Effector memory CD8-positive, alpha-beta T cell (primary cell): ENCODE measurements at regions not wholly inside any gene's neighbourhood (a gene's known extent, or its start where the extent isn't known, plus 50 kb on each side); places are given as distances from the start of the nearest gene placed in this dataset.

Experiments used
- ATAC-seq: fragments of 150-1000 bp; cut with Tn5 transposase; replicated peaks from 2 replicates; pipeline ENCODE4 v1.10.0; 2021; ENCODE audit warnings: mild to moderate bottlenecking, moderate library complexity
- DNase-seq, 3 experiments: peaks; one replicate each; pipeline ENCODE4 v3.0.0; 2021
- H3K27ac Mint-ChIP-seq, 2 donors: one replicate each; pipeline ENCODE4 v1.8.0; 2022; ENCODE audit warnings: mild to moderate bottlenecking in 2 of 2, mixed read lengths in 2 of 2, moderate library complexity in 2 of 2
- H3K27me3 Mint-ChIP-seq, 2 donors: one replicate each; pipeline ENCODE4 v1.8.0; 2022; ENCODE audit warnings: mixed read lengths in 2 of 2
- H3K36me3 Mint-ChIP-seq: one replicate; pipeline ENCODE4 v1.8.0; 2022; ENCODE audit warnings: mild to moderate bottlenecking, moderate library complexity, mixed read lengths; ENCODE audit not compliant: insufficient read depth
- H3K4me1 Mint-ChIP-seq, 2 donors: one replicate each; pipeline ENCODE4 v1.8.0; 2022; ENCODE audit warnings: low read depth in 2 of 2, mixed read lengths in 2 of 2
- H3K4me3 Mint-ChIP-seq, 2 donors: one replicate each; pipeline ENCODE4 v1.8.0; 2022; ENCODE audit warnings: mild to moderate bottlenecking in 2 of 2, mixed read lengths in 2 of 2, moderate library complexity in 2 of 2
- H3K9me3 Mint-ChIP-seq, 2 donors: one replicate each; pipeline ENCODE4 v1.8.0; 2022; ENCODE audit warnings: mixed read lengths in 2 of 2

DNA sequence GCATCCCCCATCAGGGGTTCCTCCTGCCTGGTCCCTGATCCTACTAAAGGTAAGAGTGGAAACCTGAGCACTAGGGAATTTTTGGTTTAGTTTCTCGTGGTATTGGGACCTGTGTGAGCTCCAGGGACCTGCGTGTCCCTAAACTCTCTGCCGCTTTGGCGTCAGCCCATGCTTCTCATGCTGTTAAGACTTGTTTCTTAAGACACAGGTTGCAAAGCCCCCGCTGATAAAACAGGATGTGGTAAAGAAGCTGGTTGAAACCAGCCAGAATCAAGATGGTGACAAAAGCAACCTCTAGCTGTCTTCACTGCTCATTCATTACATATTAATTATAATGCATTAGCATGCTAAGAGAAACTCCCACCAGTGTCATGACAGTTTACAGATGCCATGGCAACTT lies 64.6 kb downstream of the LYZL4 start:
- Mint-ChIP-seq H3K36me3 (no peaks in the 10 kb centered on the region), H3K9me3 (no peaks in the 10 kb centered on the region), H3K27me3 (peaks cover 12 to 36% of the 10 kb centered on the region in 2 donors), H3K4me1 (peaks cover 0 to 10% of the 10 kb centered on the region in 2 donors), H3K4me3 (peak overlapping the region in 1 of 2 donors; percentile 27), H3K27ac (peak overlapping the region in 1 of 2 donors; percentile 66)
- no peak for ATAC-seq
- DNase-seq: peak in 1 of 3 experiments; percentile 7

GRCh38 chr3:42340466-42340865 lies 69.9 kb downstream of the LYZL4 start:
- Mint-ChIP-seq H3K27ac (no peak overlapping the region), H3K4me3 (no peak overlapping the region), H3K36me3 (no peaks in the 10 kb centered on the region), H3K9me3 (no peaks in the 10 kb centered on the region), H3K27me3 (peaks cover 34 to 53% of the 10 kb centered on the region in 2 donors), H3K4me1 (no peaks in the 10 kb centered on the region)
- DNase-seq: no peak
- ATAC-seq: no peak

- no peaks in the 10 kb centered on the region for H3K36me3 Mint-ChIP-seq
- H3K4me1 Mint-ChIP-seq: no peaks in the 10 kb centered on the region
- DNase-seq (no peak), ATAC-seq (no peak)
- peaks cover 34 to 53% of the 10 kb centered on the region in 2 donors for H3K27me3 Mint-ChIP-seq
- H3K27ac Mint-ChIP-seq: no peak overlapping the region
- no peak overlapping the region for H3K4me3 Mint-ChIP-seq
- H3K9me3 Mint-ChIP-seq: no peaks in the 10 kb centered on the region
Observed at GRCh38 chr3:42339321-42339720, 71.1 kb downstream of the LYZL4 start.

DNA sequence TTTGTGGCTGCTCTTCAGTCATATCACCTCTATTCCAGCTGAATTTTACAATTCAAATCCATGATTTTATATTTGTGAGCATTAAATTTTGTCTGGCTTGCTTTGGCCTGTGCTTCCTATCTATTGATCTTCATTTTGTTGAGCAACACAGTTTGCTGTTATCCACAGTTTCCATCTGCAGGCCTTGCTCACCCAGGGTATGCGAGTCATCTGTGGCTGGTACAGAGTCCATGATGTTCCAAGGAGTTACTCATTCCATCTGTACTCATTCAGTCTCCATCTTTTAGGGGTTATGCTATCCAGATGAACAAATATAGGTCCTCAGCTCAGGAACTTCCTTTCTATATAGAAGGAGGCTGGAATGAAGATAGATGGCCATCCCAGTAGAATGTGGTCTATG lies 70.1 kb upstream of the CCK start:
- ATAC-seq (no peak), DNase-seq (no peak)
- H3K4me3 Mint-ChIP-seq: no peak overlapping the region
- no peak overlapping the region for H3K27ac Mint-ChIP-seq
- H3K4me1 Mint-ChIP-seq: no peaks in the 10 kb centered on the region
- H3K27me3 Mint-ChIP-seq: peaks cover 31 to 39% of the 10 kb centered on the region in 2 donors
- H3K36me3 Mint-ChIP-seq: no peaks in the 10 kb centered on the region
- no peaks in the 10 kb centered on the region for H3K9me3 Mint-ChIP-seq

- H3K4me3 Mint-ChIP-seq: no peak overlapping the region
- no peak for DNase-seq
- no peaks in the 10 kb centered on the region for H3K4me1 Mint-ChIP-seq
- no peaks in the 10 kb centered on the region for H3K36me3 Mint-ChIP-seq
- H3K9me3 Mint-ChIP-seq: peaks cover 6 to 9% of the 10 kb centered on the region in 2 donors
- H3K27ac Mint-ChIP-seq: no peak overlapping the region
- H3K27me3 Mint-ChIP-seq: peaks cover 0 to 20% of the 10 kb centered on the region in 2 donors
- ATAC-seq: no peak
Observed at GRCh38 chr3:42317137-42317536, 51.2 kb upstream of the CCK start.
